ENCODE measurements at regions not wholly inside any gene's neighbourhood (a gene's known extent, or its start where the extent isn't known, plus 50 kb on each side); places are given as distances from the start of the nearest gene placed in this dataset.

GRCh38 chr3:162428192-162428591 is 931.6 kb downstream of the OTOL1 start:
- TF ChIP-seq CTCF (IDR thresholded peaks at IDR 0.05; ENCODE audit: insufficient read depth, low read depth, low read length): no peak
- DNase-seq (ENCODE audit: low read depth): no peak
- H3K4me3 ChIP-seq (ENCODE audit: low read depth, low read length): no peak overlapping the region

GRCh38 chr3:162435750-162436149 is 939.1 kb downstream of the OTOL1 start:
- no peak overlapping the region for H3K4me3 ChIP-seq (ENCODE audit: low read depth, low read length)
- DNase-seq (ENCODE audit: low read depth): no peak
- TF ChIP-seq CTCF (IDR thresholded peaks at IDR 0.05; ENCODE audit: insufficient read depth, low read depth, low read length): no peak

GRCh38 chr3:162436826-162437225 is 940.2 kb downstream of the OTOL1 start:
- H3K4me3 ChIP-seq (ENCODE audit: low read depth, low read length): no peak overlapping the region
- no peak for TF ChIP-seq CTCF (IDR thresholded peaks at IDR 0.05; ENCODE audit: insufficient read depth, low read depth, low read length)
- DNase-seq (ENCODE audit: low read depth): no peak

GRCh38 chr3:162437480-162437879 is 940.9 kb downstream of the OTOL1 start:
- peak; percentile 58 for DNase-seq (ENCODE audit: low read depth)
- TF ChIP-seq CTCF (IDR thresholded peaks at IDR 0.05; ENCODE audit: insufficient read depth, low read depth, low read length): no peak
- H3K4me3 ChIP-seq (ENCODE audit: low read depth, low read length): no peak overlapping the region

- peak; percentile 29 for DNase-seq (ENCODE audit: low read depth)
- no peak overlapping the region for H3K4me3 ChIP-seq (ENCODE audit: low read depth, low read length)
- TF ChIP-seq CTCF (IDR thresholded peaks at IDR 0.05; ENCODE audit: insufficient read depth, low read depth, low read length): no peak
Measured at GRCh38 chr3:162441716-162442115, 945.1 kb downstream of the OTOL1 start.

- no peak for TF ChIP-seq CTCF (IDR thresholded peaks at IDR 0.05; ENCODE audit: insufficient read depth, low read depth, low read length)
- DNase-seq (ENCODE audit: low read depth): no peak
Measured at GRCh38 chr3:162443376-162443775, 946.8 kb downstream of the OTOL1 start.

GRCh38 chr3:162468791-162469190 is 972.2 kb downstream of the OTOL1 start:
- no peak for TF ChIP-seq CTCF (IDR thresholded peaks at IDR 0.05; ENCODE audit: insufficient read depth, low read depth, low read length)
- no peak overlapping the region for H3K4me3 ChIP-seq (ENCODE audit: low read depth, low read length)
- no peak for DNase-seq (ENCODE audit: low read depth)

More at GRCh38 chr3:162443376-162443775, 946.8 kb downstream of the OTOL1 start:
- no peak overlapping the region for H3K4me3 ChIP-seq (ENCODE audit: low read depth, low read length)
